Upper lobe of left lung (tissue), 6 donors: ENCODE measurements at regions not wholly inside any gene's neighbourhood (a gene's known extent, or its start where the extent isn't known, plus 50 kb on each side); places are given as distances from the start of the nearest gene placed in this dataset.
A peak's percentile ranks its signal among the peaks of the same experiment; 100 is the strongest.

Source experiments
- ATAC-seq, 2 donors: fragments of 200-7000 bp; cut with Tn5 transposase; one replicate each; pipeline ENCODE4 v1.9.1; 2022; ENCODE audit warnings: mild to moderate bottlenecking in 2 of 2, moderate library complexity in 2 of 2; ENCODE audit not compliant: low FRiP score in 2 of 2
- DNase-seq, 2 donors: peaks; one replicate each; pipeline ENCODE4 v3.0.0-alpha.2; 2019 to 2020
- H3K27ac ChIP-seq, 4 donors: fragments of 200-600 bp; sonication (generic); one replicate each; pipeline ENCODE4 v1.5.1; 2016 to 2019
- H3K27me3 ChIP-seq, 4 donors: fragments of 200-600 bp; sonication (generic); one replicate each; pipeline ENCODE4 v1.5.1; 2017 to 2019
- H3K36me3 ChIP-seq, 4 donors: fragments of 200-600 bp; sonication (generic); one replicate each; pipeline ENCODE4 v1.5.1; 2016 to 2019
- H3K4me1 ChIP-seq, 4 donors: fragments of 200-600 bp; sonication (generic); one replicate each; pipeline ENCODE4 v1.5.1; 2018 to 2019
- H3K4me3 ChIP-seq, 4 donors: fragments of 200-600 bp; sonication (generic); one replicate each; pipeline ENCODE4 v1.5.1; 2017 to 2019; ENCODE audit warnings: mild to moderate bottlenecking in 2 of 4, moderate library complexity in 1 of 4
- H3K9me3 ChIP-seq, 4 donors: fragments of 200-600 bp; sonication (generic); one replicate each; pipeline ENCODE4 v1.5.1; 2018 to 2019
- CTCF ChIP-seq, 6 experiments: fragments of 450-650 bp in 4 of 6; fragments of 200-600 bp in 2 of 6; sonication (generic) in 2 of 6; IDR thresholded peaks; one replicate each; pipeline ENCODE4 v1.5.1; 2016 to 2019; ENCODE audit warnings: antibody characterized with exemption in 6 of 6
- EP300 ChIP-seq, 4 donors: sonication (generic); formaldehyde crosslinking; IDR thresholded peaks; one replicate each; pipeline ENCODE4 v1.5.1; 2017; ENCODE audit warnings: antibody characterized with exemption in 4 of 4, control low read depth in 2 of 4
- POLR2A ChIP-seq, 4 donors: fragments of 450-650 bp; IDR thresholded peaks; one replicate each; pipeline ENCODE4 v1.5.1; 2016 to 2017; ENCODE audit warnings: antibody characterized with exemption in 4 of 4, mild to moderate bottlenecking in 2 of 4
- POLR2AphosphoS5 ChIP-seq, 2 donors: sonication (generic); formaldehyde crosslinking; IDR thresholded peaks; one replicate each; pipeline ENCODE4 v1.5.1; 2017; ENCODE audit warnings: antibody characterized with exemption in 2 of 2
- WGBS, 2 donors: methylation state at CpG; one replicate each; pipeline ENCODE4 v1.1.5; 2017 to 2018; 5-methylcytosine and 5-hydroxymethylcytosine counted together
- donor health status: DM: no; HTN: no; CAD: no; lungs with moderate emphysema.
- donor health status: DM: no; HTN: yes; CAD: no; lungs with severe emphysema.

- H3K4me1 ChIP-seq = no peaks in the 10 kb centered on the region
- TF ChIP-seq CTCF (IDR thresholded peaks at IDR 0.05) (no peak), EP300 (IDR thresholded peaks at IDR 0.05) (no peak), POLR2AphosphoS5 (IDR thresholded peaks at IDR 0.05) (no peak), POLR2A (IDR thresholded peaks at IDR 0.05) (no peak)
- no peak overlapping the region for H3K27ac ChIP-seq
- no peaks in the 10 kb centered on the region for H3K27me3 ChIP-seq
- no peaks in the 10 kb centered on the region for H3K9me3 ChIP-seq
- DNase-seq = no peak
- H3K36me3 ChIP-seq = no peaks in the 10 kb centered on the region
- ATAC-seq = no peak
- H3K4me3 ChIP-seq = no peak overlapping the region
Measured at GRCh38 chr12:67056329-67056728, 212.8 kb upstream of the CAND1 start.

- Histone ChIP-seq H3K9me3 (no peaks in the 10 kb centered on the region), H3K4me1 (no peaks in the 10 kb centered on the region), H3K27ac (no peak overlapping the region), H3K27me3 (no peaks in the 10 kb centered on the region), H3K4me3 (no peak overlapping the region), H3K36me3 (no peaks in the 10 kb centered on the region)
- TF ChIP-seq POLR2A (IDR thresholded peaks at IDR 0.05) (no peak), EP300 (IDR thresholded peaks at IDR 0.05) (no peak), CTCF (IDR thresholded peaks at IDR 0.05) (no peak), POLR2AphosphoS5 (IDR thresholded peaks at IDR 0.05) (no peak)
- DNase-seq (no peak), ATAC-seq (no peak)
- 82 to 84% methylated on average over 5 of the region's 5 CpGs for WGBS, 2 donors
Measured at GRCh38 chr12:67057072-67057471, 212.1 kb upstream of the CAND1 start.

- H3K4me1 ChIP-seq = no peaks in the 10 kb centered on the region
- no peak overlapping the region for H3K27ac ChIP-seq
- no peaks in the 10 kb centered on the region for H3K27me3 ChIP-seq
- DNase-seq (no peak), ATAC-seq (no peak)
- TF ChIP-seq EP300 (IDR thresholded peaks at IDR 0.05) (no peak), POLR2A (IDR thresholded peaks at IDR 0.05) (no peak), POLR2AphosphoS5 (IDR thresholded peaks at IDR 0.05) (no peak), CTCF (IDR thresholded peaks at IDR 0.05) (no peak)
- H3K36me3 ChIP-seq = no peaks in the 10 kb centered on the region
- 85 to 86% methylated on average over 2 of the region's 2 CpGs for WGBS, 2 donors
- no peak overlapping the region for H3K4me3 ChIP-seq
- no peaks in the 10 kb centered on the region for H3K9me3 ChIP-seq
Measured at GRCh38 chr12:67062193-67062592, 207.0 kb upstream of the CAND1 start.

DNA sequence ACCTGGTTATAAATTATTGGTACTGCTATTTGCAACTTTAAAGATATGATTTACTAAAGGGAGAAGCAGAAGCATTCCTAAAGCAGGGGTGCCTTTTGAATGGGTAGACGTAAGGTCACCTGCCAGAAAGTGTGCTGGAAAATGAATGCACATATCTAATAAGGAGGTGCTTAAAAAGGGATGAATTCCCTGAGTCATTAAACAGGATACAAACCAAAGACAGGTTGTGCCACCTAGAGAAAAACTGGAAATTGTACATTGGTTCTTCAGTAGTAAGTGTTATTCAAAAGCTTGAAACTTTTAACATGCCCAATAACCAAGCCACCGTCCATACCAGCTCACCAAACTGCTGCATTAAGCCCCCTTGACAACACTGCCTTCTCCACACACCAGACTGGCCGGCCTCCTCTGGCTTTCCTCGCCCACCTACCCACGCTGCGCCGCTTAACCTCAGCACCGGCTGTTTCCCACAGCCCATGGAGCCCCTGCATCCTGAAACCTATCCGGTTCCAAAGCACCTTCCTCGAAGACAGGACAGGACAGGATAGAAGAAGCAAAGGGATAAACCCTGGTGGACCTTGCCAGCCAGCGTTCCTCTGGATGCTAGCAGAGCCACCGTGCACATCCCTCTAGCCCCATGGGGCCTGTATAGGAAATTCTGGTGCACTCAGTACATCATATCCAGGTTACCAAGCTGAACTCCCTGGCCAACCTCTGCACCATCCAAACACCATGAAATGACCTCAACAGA is 201.5 kb upstream of the CAND1 start:
- Histone ChIP-seq H3K36me3 (no peaks in the 10 kb centered on the region), H3K9me3 (no peaks in the 10 kb centered on the region), H3K4me3 (peak overlapping the region in 2 of 4 donors; percentile 53 to 70), H3K27me3 (peaks cover 0 to 8% (median 0%) of the 10 kb centered on the region in 4 donors), H3K27ac (no peak overlapping the region), H3K4me1 (peaks cover 8 to 25% (median 11%) of the 10 kb centered on the region in 4 donors)
- DNase-seq = peak in 1 of 2 donors; percentile 19
- 32 to 47% methylated on average over 12 of the region's 12 CpGs for WGBS, 2 donors
- no peak for ATAC-seq
- no peak for TF ChIP-seq EP300 (IDR thresholded peaks at IDR 0.05)
- no peak for TF ChIP-seq CTCF (IDR thresholded peaks at IDR 0.05)
- TF ChIP-seq POLR2AphosphoS5 (IDR thresholded peaks at IDR 0.05) = no peak
- TF ChIP-seq POLR2A (IDR thresholded peaks at IDR 0.05) = no peak
